ENCODE measurements at regions not wholly inside any gene's neighbourhood (a gene's known extent, or its start where the extent isn't known, plus 50 kb on each side); places are given as distances from the start of the nearest gene placed in this dataset.

- no peak for TF ChIP-seq CTCF (IDR thresholded peaks at IDR 0.05)
- no peak for TF ChIP-seq POLR2A (IDR thresholded peaks at IDR 0.05)
These were observed 140.1 kb upstream of the HAAO start for GRCh38 chr2:42932271-42933151.
